Esophagus muscularis mucosa (tissue), 3 donors: ENCODE measurements at regions not wholly inside any gene's neighbourhood (a gene's known extent, or its start where the extent isn't known, plus 50 kb on each side); places are given as distances from the start of the nearest gene placed in this dataset.

ENCODE experiments used
- POLR2AphosphoS5 ChIP-seq, 2 donors: sonication (generic); formaldehyde crosslinking; IDR thresholded peaks; one replicate each; pipeline ENCODE4 v1.6.1; 2017; ENCODE audit warnings: antibody characterized with exemption in 2 of 2
- TF ChIP-seq, protein P1 (sequence below), 3 experiments: fragments of 200-600 bp in 2 of 3; fragments of 450-650 bp in 1 of 3; sonication (generic) in 2 of 3; IDR thresholded peaks; one replicate each; pipeline ENCODE4 v1.5.1; 2017 to 2019; ENCODE audit warnings: antibody characterized with exemption in 3 of 3, mild to moderate bottlenecking in 2 of 3, moderate library complexity in 1 of 3

DNA sequence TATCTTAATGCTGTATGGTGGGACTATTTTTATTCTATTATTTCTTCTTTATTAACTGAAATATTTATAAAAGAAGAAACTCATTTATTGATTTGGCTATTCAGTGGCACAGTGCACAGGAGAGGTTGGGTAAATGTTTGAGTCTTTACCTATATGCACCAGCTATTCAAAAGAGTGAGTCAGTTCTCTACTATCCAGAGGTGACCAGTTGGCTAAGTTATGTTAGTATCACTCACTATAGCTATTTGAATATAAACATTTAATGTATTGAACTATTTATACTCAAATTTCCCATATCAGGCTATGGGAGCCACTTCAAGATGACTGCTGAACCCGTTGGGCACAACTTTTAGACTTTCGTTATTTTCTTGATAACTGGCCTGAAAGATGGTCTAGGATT lies 106.1 kb upstream of the VEGFC start:
- TF ChIP-seq POLR2AphosphoS5 (IDR thresholded peaks at IDR 0.05), result no peak
- TF ChIP-seq, protein P1, sequence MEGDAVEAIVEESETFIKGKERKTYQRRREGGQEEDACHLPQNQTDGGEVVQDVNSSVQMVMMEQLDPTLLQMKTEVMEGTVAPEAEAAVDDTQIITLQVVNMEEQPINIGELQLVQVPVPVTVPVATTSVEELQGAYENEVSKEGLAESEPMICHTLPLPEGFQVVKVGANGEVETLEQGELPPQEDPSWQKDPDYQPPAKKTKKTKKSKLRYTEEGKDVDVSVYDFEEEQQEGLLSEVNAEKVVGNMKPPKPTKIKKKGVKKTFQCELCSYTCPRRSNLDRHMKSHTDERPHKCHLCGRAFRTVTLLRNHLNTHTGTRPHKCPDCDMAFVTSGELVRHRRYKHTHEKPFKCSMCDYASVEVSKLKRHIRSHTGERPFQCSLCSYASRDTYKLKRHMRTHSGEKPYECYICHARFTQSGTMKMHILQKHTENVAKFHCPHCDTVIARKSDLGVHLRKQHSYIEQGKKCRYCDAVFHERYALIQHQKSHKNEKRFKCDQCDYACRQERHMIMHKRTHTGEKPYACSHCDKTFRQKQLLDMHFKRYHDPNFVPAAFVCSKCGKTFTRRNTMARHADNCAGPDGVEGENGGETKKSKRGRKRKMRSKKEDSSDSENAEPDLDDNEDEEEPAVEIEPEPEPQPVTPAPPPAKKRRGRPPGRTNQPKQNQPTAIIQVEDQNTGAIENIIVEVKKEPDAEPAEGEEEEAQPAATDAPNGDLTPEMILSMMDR (IDR thresholded peaks at IDR 0.05), result no peak
